ENCODE measurements at regions not wholly inside any gene's neighbourhood (a gene's known extent, or its start where the extent isn't known, plus 50 kb on each side); places are given as distances from the start of the nearest gene placed in this dataset.

- DNase-seq, result no peak
- H3K4me1 ChIP-seq, result no peaks in the 10 kb centered on the region
- H3K27ac ChIP-seq, result no peak overlapping the region
- H3K9me3 ChIP-seq, result no peaks in the 10 kb centered on the region
- intact Hi-C loops (cut with DNase I; ENCODE audit: low total_unique reads), result no loop called here
- 52 to 66% methylated on average over 5 to 20 of the region's 20 CpGs for WGBS, 2 donors
- no peaks in the 10 kb centered on the region for H3K27me3 ChIP-seq
- H3K4me3 ChIP-seq, result no peak overlapping the region
- H3K36me3 ChIP-seq (ENCODE audit: low read depth, missing control alignments), result no peaks in the 10 kb centered on the region
- TF ChIP-seq, protein P1, sequence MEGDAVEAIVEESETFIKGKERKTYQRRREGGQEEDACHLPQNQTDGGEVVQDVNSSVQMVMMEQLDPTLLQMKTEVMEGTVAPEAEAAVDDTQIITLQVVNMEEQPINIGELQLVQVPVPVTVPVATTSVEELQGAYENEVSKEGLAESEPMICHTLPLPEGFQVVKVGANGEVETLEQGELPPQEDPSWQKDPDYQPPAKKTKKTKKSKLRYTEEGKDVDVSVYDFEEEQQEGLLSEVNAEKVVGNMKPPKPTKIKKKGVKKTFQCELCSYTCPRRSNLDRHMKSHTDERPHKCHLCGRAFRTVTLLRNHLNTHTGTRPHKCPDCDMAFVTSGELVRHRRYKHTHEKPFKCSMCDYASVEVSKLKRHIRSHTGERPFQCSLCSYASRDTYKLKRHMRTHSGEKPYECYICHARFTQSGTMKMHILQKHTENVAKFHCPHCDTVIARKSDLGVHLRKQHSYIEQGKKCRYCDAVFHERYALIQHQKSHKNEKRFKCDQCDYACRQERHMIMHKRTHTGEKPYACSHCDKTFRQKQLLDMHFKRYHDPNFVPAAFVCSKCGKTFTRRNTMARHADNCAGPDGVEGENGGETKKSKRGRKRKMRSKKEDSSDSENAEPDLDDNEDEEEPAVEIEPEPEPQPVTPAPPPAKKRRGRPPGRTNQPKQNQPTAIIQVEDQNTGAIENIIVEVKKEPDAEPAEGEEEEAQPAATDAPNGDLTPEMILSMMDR (IDR thresholded peaks at IDR 0.05), result no peak
- TF ChIP-seq POLR2A (IDR thresholded peaks at IDR 0.05), result no peak
Measured at GRCh38 chr7:405489-406211, 114.0 kb downstream of the PDGFA start.

GRCh38 chr7:407721-408539, 111.7 kb downstream of the PDGFA start:
- TF ChIP-seq, protein P1 (IDR thresholded peaks at IDR 0.05), result no peak
- no peak for TF ChIP-seq POLR2A (IDR thresholded peaks at IDR 0.05)

GRCh38 chr7:408751-409311, 110.8 kb downstream of the PDGFA start:
- intact Hi-C loops (cut with DNase I; ENCODE audit: low total_unique reads), result no loop called here
- H3K36me3 ChIP-seq (ENCODE audit: low read depth, missing control alignments), result no peaks in the 10 kb centered on the region
- no peak for TF ChIP-seq POLR2A (IDR thresholded peaks at IDR 0.05)
- no peaks in the 10 kb centered on the region for H3K4me1 ChIP-seq
- H3K27ac ChIP-seq, result no peak overlapping the region
- no peaks in the 10 kb centered on the region for H3K9me3 ChIP-seq
- no peak for DNase-seq
- 79 to 80% methylated on average over 19 to 21 of the region's 21 CpGs for WGBS, 2 donors
- H3K4me3 ChIP-seq, result no peak overlapping the region
- H3K27me3 ChIP-seq, result no peaks in the 10 kb centered on the region

More at GRCh38 chr7:407721-408539, 111.7 kb downstream of the PDGFA start:
- Histone ChIP-seq H3K4me1 (no peaks in the 10 kb centered on the region), H3K9me3 (no peaks in the 10 kb centered on the region), H3K27me3 (no peaks in the 10 kb centered on the region), H3K36me3 (ENCODE audit: low read depth, missing control alignments) (no peaks in the 10 kb centered on the region), H3K27ac (no peak overlapping the region), H3K4me3 (no peak overlapping the region)
- intact Hi-C loops (cut with DNase I; ENCODE audit: low total_unique reads), result no loop called here
- 87 to 92% methylated on average over 5 to 6 of the region's 6 CpGs for WGBS, 2 donors
- DNase-seq, result no peak

DNA sequence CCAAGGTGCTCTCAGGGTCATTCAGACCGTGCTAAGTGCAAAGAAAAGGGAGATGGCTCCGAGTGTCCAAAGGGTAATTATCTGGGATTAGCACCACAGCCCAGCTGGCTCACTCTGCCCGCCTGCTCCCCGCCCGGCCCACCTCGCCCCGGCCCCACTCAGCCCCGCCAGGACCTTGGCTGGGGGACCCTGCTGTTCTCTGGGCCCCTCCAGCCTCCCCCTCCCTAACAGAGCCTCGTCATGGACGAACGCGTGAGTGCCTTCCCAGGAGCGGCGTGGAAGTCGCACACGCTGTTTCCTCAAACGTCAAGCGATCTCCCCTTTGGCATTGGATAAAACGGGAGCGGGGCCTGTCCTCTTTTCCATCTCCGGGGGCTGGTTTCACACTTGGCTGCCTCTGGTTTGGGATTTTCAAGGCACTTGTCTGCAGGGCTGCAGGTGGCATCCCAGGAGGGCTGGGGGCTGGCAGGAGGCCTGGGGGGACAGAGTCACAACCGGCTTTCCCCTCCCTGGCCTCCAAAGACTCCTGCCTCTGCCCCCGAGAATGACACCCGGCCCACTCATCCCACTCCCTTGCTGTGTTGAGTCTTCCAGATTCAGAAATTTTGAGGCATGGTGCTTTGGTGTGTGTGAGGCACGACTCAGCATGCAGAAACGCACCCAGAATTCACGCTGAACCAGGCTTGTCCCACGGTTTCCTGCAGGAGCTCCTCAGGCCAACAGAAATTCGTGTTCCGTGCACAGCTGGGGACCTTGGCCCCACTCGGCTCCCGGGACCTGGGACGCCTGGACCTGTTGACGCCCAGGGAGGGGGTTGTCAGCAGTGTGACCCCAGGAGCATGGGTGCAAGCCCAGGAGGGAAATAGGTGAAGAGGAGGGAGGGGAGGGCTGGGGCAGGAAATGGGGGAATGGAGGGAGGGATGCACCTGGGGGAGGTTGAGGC, 110.0 kb downstream of the PDGFA start:
- Histone ChIP-seq H3K9me3 (no peaks in the 10 kb centered on the region), H3K4me1 (no peaks in the 10 kb centered on the region), H3K36me3 (ENCODE audit: low read depth, missing control alignments) (no peaks in the 10 kb centered on the region), H3K4me3 (no peak overlapping the region), H3K27ac (no peak overlapping the region), H3K27me3 (no peaks in the 10 kb centered on the region)
- no peak for TF ChIP-seq POLR2A (IDR thresholded peaks at IDR 0.05)
- TF ChIP-seq, protein P1 (IDR thresholded peaks at IDR 0.05), result no peak
- no peak for DNase-seq
- 56 to 75% methylated on average over 27 to 34 of the region's 34 CpGs for WGBS, 2 donors
- intact Hi-C loops (cut with DNase I; ENCODE audit: low total_unique reads), result no loop called here
